ENCODE measurements at regions not wholly inside any gene's neighbourhood (a gene's known extent, or its start where the extent isn't known, plus 50 kb on each side); places are given as distances from the start of the nearest gene placed in this dataset.

- no peak for TF ChIP-seq ZBTB21 (CRISPR knock-in tag; IDR thresholded peaks at IDR 0.05; ENCODE audit: borderline replicate concordance)
- TF ChIP-seq FOXP1 (CRISPR knock-in tag; IDR thresholded peaks at IDR 0.05; ENCODE audit: borderline replicate concordance), result no peak
- no peak for TF ChIP-seq ZNF423 (CRISPR knock-in tag; IDR thresholded peaks at IDR 0.05)
- TF ChIP-seq NFYB (CRISPR knock-in tag; conservative IDR thresholded peaks at IDR 0.05; ENCODE audit: low read depth), result no peak
- TF ChIP-seq CTCF (IDR thresholded peaks at IDR 0.05), result no peak
- no peak for TF ChIP-seq NR1H2 (CRISPR knock-in tag; IDR thresholded peaks at IDR 0.05)
- TF ChIP-seq ZNF512 (CRISPR knock-in tag; IDR thresholded peaks at IDR 0.05; ENCODE audit: borderline replicate concordance), result no peak
- no peak for TF ChIP-seq PREB (CRISPR knock-in tag; IDR thresholded peaks at IDR 0.05; ENCODE audit: borderline replicate concordance)
- TF ChIP-seq NR2C2 (CRISPR knock-in tag; IDR thresholded peaks at IDR 0.05), result no peak
- TF ChIP-seq NFE2L1 (CRISPR knock-in tag; IDR thresholded peaks at IDR 0.05), result no peak
These were observed 116.7 kb upstream of the CES5A start for GRCh38 chr16:55991843-55992242.
